ENCODE measurements at regions not wholly inside any gene's neighbourhood (a gene's known extent, or its start where the extent isn't known, plus 50 kb on each side); places are given as distances from the start of the nearest gene placed in this dataset.

DNA sequence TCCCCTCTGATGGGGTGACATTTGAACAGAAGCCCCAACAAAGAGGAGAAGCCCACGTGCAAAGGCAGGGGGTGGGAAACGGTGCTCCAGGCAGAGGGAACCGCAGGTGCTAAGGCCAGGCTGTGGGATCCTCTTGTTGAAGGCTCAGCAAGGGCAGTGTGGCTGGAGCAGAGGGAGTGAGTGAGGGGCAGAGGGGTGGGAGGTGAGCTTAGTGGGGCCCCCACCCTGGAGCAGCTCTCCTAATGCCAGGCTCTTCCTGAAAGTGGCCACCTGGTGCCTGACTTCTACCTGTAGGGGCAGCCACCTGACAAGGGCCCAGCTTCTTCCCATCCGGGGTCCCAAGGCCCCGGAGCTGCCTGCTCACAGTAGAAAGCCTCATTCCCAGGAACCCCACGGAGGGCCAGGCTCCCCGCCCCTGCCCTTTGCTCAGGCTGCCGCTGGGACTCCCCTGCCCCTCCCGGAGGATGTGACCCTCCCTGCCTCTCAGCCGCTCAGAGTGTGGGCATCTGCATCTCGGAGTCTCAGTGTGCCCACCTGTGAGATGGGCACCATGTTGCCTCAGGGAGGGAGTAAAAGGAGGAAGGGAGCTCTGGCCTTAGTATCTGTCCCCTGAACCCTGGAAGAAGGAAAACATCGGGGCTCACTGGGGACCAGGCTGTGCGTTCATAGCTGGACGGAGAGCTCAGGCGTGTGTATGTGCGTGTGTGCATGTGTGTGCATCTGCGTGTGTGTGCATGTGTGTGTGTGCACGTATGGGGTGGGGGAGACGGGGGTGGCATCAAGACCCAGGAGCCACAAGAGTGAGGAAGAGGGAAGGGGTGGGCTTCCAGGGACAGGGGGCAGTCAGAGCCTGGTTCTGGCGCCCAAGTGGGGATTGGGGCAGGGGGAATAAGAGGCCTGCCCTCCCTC, 119.4 kb downstream of the CEBPB start:
- Histone ChIP-seq H3K27ac (replicated peaks in 1 of 4) (peak overlapping the region; percentile 82 to 89 (median 88)), H3K9me3 (no peaks in the 10 kb centered on the region), H3K4me3 (no peak overlapping the region), H3K4me1 (peaks cover 46 to 90% (median 77%) of the 10 kb centered on the region in 4 donors), H3K36me3 (no peaks in the 10 kb centered on the region), H3K27me3 (no peaks in the 10 kb centered on the region)
- TF ChIP-seq CTCF (IDR thresholded peaks at IDR 0.05), result no peak
- TF ChIP-seq POLR2A (IDR thresholded peaks at IDR 0.05; ENCODE audit: low read depth), result no peak
- TF ChIP-seq POLR2AphosphoS5 (IDR thresholded peaks at IDR 0.05), result no peak
- no peak for TF ChIP-seq EP300 (IDR thresholded peaks at IDR 0.05)
- intact Hi-C loops (cut with DNase I), result loop anchor here (2.0 to 10.0 kb wide), 3 partner anchors 87 to 145 kb away; partner anchors contain the start of gene CEBPB
- no peak for DNase-seq (ENCODE audit: extremely low spot score)
- 92% methylated on average over 18 of the region's 20 CpGs for WGBS

DNA sequence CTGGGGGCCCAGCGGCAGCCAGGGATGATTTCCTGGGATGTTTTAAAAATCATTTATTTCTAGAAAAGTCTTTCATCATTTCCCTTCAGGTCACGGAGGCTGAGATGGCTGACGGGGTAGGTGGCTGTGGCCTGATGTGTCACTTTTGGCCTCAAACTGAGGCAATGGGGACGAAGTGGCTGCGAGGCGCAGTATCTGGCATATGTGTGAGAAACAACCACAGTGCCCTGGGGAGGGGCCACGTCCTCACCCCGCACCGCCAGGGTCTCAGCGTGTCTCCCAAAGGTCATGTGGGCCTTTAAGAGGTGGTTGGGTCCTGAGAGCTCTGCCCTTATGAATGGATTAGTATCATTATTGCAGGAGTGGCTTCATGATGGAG, 120.0 kb downstream of the CEBPB start:
- no peak overlapping the region for H3K4me3 ChIP-seq
- 83% methylated on average over 10 of the region's 10 CpGs for WGBS
- TF ChIP-seq CTCF (IDR thresholded peaks at IDR 0.05) (no peak), POLR2A (IDR thresholded peaks at IDR 0.05; ENCODE audit: low read depth) (no peak), POLR2AphosphoS5 (IDR thresholded peaks at IDR 0.05) (no peak), EP300 (IDR thresholded peaks at IDR 0.05) (no peak)
- no peaks in the 10 kb centered on the region for H3K36me3 ChIP-seq
- H3K4me1 ChIP-seq, result peaks cover 45 to 83% (median 70%) of the 10 kb centered on the region in 4 donors
- peak overlapping the region; percentile 82 to 89 (median 88) for H3K27ac ChIP-seq (replicated peaks in 1 of 4)
- no peaks in the 10 kb centered on the region for H3K27me3 ChIP-seq
- intact Hi-C loops (cut with DNase I), result loop anchor here (5.0 kb wide), 1 partner anchor 87 kb away; no protein-coding TSS in a partner anchor
- DNase-seq (ENCODE audit: extremely low spot score), result no peak
- no peaks in the 10 kb centered on the region for H3K9me3 ChIP-seq

DNA sequence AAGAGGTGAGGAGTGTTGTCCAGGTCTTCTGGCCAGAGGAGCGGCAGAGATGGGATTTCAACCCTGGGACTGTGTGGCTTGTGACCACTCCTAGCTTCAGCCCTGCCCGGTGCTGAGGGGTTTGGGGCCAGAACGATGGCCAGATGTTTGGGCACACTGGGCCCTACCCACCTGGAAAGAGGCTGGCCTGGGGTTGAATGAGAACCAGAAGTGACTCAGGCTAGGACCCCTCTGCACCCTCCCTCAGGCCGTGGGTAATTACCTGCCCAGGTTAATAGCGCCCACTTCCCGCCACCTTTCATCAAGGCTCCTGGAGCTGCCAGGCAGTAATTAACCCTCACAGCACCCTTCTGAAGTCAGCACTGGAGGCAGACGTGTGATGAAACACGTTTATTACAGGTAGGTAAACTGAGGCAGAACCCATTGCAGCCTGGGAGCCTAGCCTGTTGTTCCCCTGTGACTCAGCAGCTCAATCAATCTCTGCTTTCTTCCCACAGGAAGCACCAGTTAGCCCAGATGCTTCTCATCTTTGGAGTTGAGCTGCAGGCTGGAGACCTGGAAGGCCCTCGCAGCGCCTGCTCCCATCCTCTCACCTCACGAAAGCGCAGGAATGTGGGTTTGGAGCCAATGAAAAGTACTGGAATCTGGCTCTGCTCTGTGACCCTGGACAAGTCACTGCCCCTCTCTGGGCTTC, 120.8 kb downstream of the CEBPB start:
- WGBS, result 86% methylated on average over 12 of the region's 12 CpGs
- Histone ChIP-seq H3K9me3 (no peaks in the 10 kb centered on the region), H3K36me3 (no peaks in the 10 kb centered on the region), H3K27ac (replicated peaks in 1 of 4) (peak overlapping the region; percentile 82 to 89 (median 88)), H3K4me3 (no peak overlapping the region), H3K27me3 (no peaks in the 10 kb centered on the region), H3K4me1 (peaks cover 44 to 76% (median 62%) of the 10 kb centered on the region in 4 donors)
- no peak for TF ChIP-seq POLR2A (IDR thresholded peaks at IDR 0.05; ENCODE audit: low read depth)
- no peak for TF ChIP-seq POLR2AphosphoS5 (IDR thresholded peaks at IDR 0.05)
- no peak for TF ChIP-seq CTCF (IDR thresholded peaks at IDR 0.05)
- no peak for TF ChIP-seq EP300 (IDR thresholded peaks at IDR 0.05)
- no peak for DNase-seq (ENCODE audit: extremely low spot score)
- intact Hi-C loops (cut with DNase I), result loop anchor here (5.0 kb wide), 1 partner anchor 86 kb away; no protein-coding TSS in a partner anchor

- no peaks in the 10 kb centered on the region for H3K27me3 ChIP-seq
- WGBS, result 79% methylated on average over 5 of the region's 5 CpGs
- intact Hi-C loops (cut with DNase I), result loop anchor here (5.0 kb wide), 1 partner anchor 85 kb away; no protein-coding TSS in a partner anchor
- peak overlapping the region; percentile 82 to 89 (median 88) for H3K27ac ChIP-seq (replicated peaks in 1 of 4)
- H3K4me3 ChIP-seq, result no peak overlapping the region
- no peak for TF ChIP-seq CTCF (IDR thresholded peaks at IDR 0.05)
- TF ChIP-seq POLR2AphosphoS5 (IDR thresholded peaks at IDR 0.05), result no peak
- TF ChIP-seq POLR2A (IDR thresholded peaks at IDR 0.05; ENCODE audit: low read depth), result no peak
- TF ChIP-seq EP300 (IDR thresholded peaks at IDR 0.05), result no peak
- H3K9me3 ChIP-seq, result no peaks in the 10 kb centered on the region
- no peaks in the 10 kb centered on the region for H3K36me3 ChIP-seq
- H3K4me1 ChIP-seq, result peaks cover 37 to 69% (median 56%) of the 10 kb centered on the region in 4 donors
- no peak for DNase-seq (ENCODE audit: extremely low spot score)
These were observed 121.5 kb downstream of the CEBPB start for GRCh38 chr20:50312002-50312681.

Measured in esophagus muscularis mucosa (tissue), 4 donors.